Activated T-cell treated with anti-CD3 and anti-CD28 coated beads, Interleukin-2, amount 50 U/mL, for 72 hours (primary cell): ENCODE measurements at regions not wholly inside any gene's neighbourhood (a gene's known extent, or its start where the extent isn't known, plus 50 kb on each side); places are given as distances from the start of the nearest gene placed in this dataset.
"Not testable (repeated sequence)": the region's sequence is repeated elsewhere in the genome, so short reads cannot be mapped to it uniquely, and the experiment has no call there.

Source experiments
- ATAC-seq, 2 donors: fragments of 150-1000 bp; cut with Tn5 transposase; replicated peaks in 1 of 2; 2 replicates each; pipeline ENCODE4 v1.10.0; 2021; ENCODE audit warnings: moderate library complexity in 2 of 2, mild to moderate bottlenecking in 1 of 2
- DNase-seq, 2 donors: peaks; one replicate each; pipeline ENCODE4 v3.0.0; 2021 to 2022; ENCODE audit warnings: mixed read lengths in 1 of 2
- H3K27ac Mint-ChIP-seq: one replicate; pipeline ENCODE4 v1.8.0; 2022; ENCODE audit warnings: mild to moderate bottlenecking, moderate library complexity, mixed read lengths
- H3K27me3 Mint-ChIP-seq: one replicate; pipeline ENCODE4 v1.8.0; 2022; ENCODE audit warnings: low read depth, mixed read lengths
- H3K36me3 Mint-ChIP-seq, 2 donors: one replicate each; pipeline ENCODE4 v1.8.0; 2022; ENCODE audit warnings: mixed read lengths in 2 of 2, mild to moderate bottlenecking in 1 of 2; ENCODE audit not compliant: insufficient read depth in 2 of 2
- H3K4me1 Mint-ChIP-seq: one replicate; pipeline ENCODE4 v1.8.0; 2022; ENCODE audit warnings: low read depth, mixed read lengths
- H3K4me3 Mint-ChIP-seq, 2 donors: one replicate each; pipeline ENCODE4 v1.8.0; 2022; ENCODE audit warnings: mild to moderate bottlenecking in 2 of 2, mixed read lengths in 2 of 2, moderate library complexity in 2 of 2
- H3K9me3 Mint-ChIP-seq, 2 donors: one replicate each; pipeline ENCODE4 v1.8.0; 2022; ENCODE audit warnings: mixed read lengths in 2 of 2

- ATAC-seq, H3K27me3 Mint-ChIP-seq, H3K36me3 Mint-ChIP-seq, H3K4me3 Mint-ChIP-seq, H3K4me1 Mint-ChIP-seq, H3K27ac Mint-ChIP-seq, DNase-seq, H3K9me3 Mint-ChIP-seq: not testable (repeated sequence)
These were observed 391.9 kb upstream of the FRG2C start for GRCh38 chr3:75272237-75272636.

- Mint-ChIP-seq H3K4me1 (no peaks in the 10 kb centered on the region), H3K27me3 (no peaks in the 10 kb centered on the region), H3K9me3 (no peaks in the 10 kb centered on the region), H3K27ac (no peak overlapping the region), H3K4me3 (no peak overlapping the region), H3K36me3 (no peaks in the 10 kb centered on the region)
- ATAC-seq (no peak), DNase-seq (no peak)
These were observed 391.4 kb upstream of the FRG2C start for GRCh38 chr3:75272691-75273090.

- H3K27ac Mint-ChIP-seq, H3K4me3 Mint-ChIP-seq, H3K4me1 Mint-ChIP-seq, DNase-seq, ATAC-seq, H3K36me3 Mint-ChIP-seq, H3K27me3 Mint-ChIP-seq, H3K9me3 Mint-ChIP-seq: not testable (repeated sequence)
These were observed 378.5 kb upstream of the FRG2C start for GRCh38 chr3:75285531-75286148.

GRCh38 chr3:75288972-75289574, 375.1 kb upstream of the FRG2C start:
- H3K27ac Mint-ChIP-seq, H3K27me3 Mint-ChIP-seq, H3K9me3 Mint-ChIP-seq, H3K36me3 Mint-ChIP-seq, H3K4me3 Mint-ChIP-seq, ATAC-seq, H3K4me1 Mint-ChIP-seq, DNase-seq: not testable (repeated sequence)

GRCh38 chr3:75294124-75294523, 370.0 kb upstream of the FRG2C start:
- peak in 1 of 2 donors; percentile 35 for ATAC-seq
- Mint-ChIP-seq H3K27ac (no peak overlapping the region), H3K27me3 (no peaks in the 10 kb centered on the region), H3K4me3 (no peak overlapping the region), H3K9me3 (peaks cover 2 to 3% of the 10 kb centered on the region in 2 donors), H3K4me1 (no peaks in the 10 kb centered on the region), H3K36me3 (no peaks in the 10 kb centered on the region)
- no peak for DNase-seq

GRCh38 chr3:75295013-75295412, 369.1 kb upstream of the FRG2C start:
- DNase-seq, result no peak
- Mint-ChIP-seq H3K36me3 (no peaks in the 10 kb centered on the region), H3K27me3 (no peaks in the 10 kb centered on the region), H3K9me3 (peaks cover 2 to 3% of the 10 kb centered on the region in 2 donors), H3K4me1 (no peaks in the 10 kb centered on the region), H3K4me3 (no peak overlapping the region), H3K27ac (no peak overlapping the region)
- ATAC-seq, result no peak

- H3K27me3 Mint-ChIP-seq, result no peaks in the 10 kb centered on the region
- no peak overlapping the region for H3K4me3 Mint-ChIP-seq
- peaks cover 2 to 3% of the 10 kb centered on the region in 2 donors for H3K9me3 Mint-ChIP-seq
- H3K27ac Mint-ChIP-seq, result no peak overlapping the region
- H3K36me3 Mint-ChIP-seq, result no peaks in the 10 kb centered on the region
- H3K4me1 Mint-ChIP-seq, result no peaks in the 10 kb centered on the region
- DNase-seq (no peak), ATAC-seq (no peak)
These were observed 367.3 kb upstream of the FRG2C start for GRCh38 chr3:75296858-75297257.

GRCh38 chr3:75300606-75301005, 363.5 kb upstream of the FRG2C start:
- Mint-ChIP-seq H3K27me3 (no peaks in the 10 kb centered on the region), H3K4me1 (no peaks in the 10 kb centered on the region), H3K36me3 (no peaks in the 10 kb centered on the region), H3K4me3 (no peak overlapping the region), H3K9me3 (peaks cover 2 to 3% of the 10 kb centered on the region in 2 donors), H3K27ac (no peak overlapping the region)
- no peak for DNase-seq
- no peak for ATAC-seq

GRCh38 chr3:75301050-75301449, 363.1 kb upstream of the FRG2C start:
- H3K4me1 Mint-ChIP-seq, H3K36me3 Mint-ChIP-seq, H3K27me3 Mint-ChIP-seq, H3K9me3 Mint-ChIP-seq, H3K27ac Mint-ChIP-seq, DNase-seq, H3K4me3 Mint-ChIP-seq, ATAC-seq: not testable (repeated sequence)

GRCh38 chr3:75303741-75304140, 360.4 kb upstream of the FRG2C start:
- ATAC-seq (no peak), DNase-seq (no peak)
- Mint-ChIP-seq H3K4me3 (no peak overlapping the region), H3K27ac (no peak overlapping the region), H3K9me3 (peaks cover 0 to under 1% of the 10 kb centered on the region in 2 donors), H3K36me3 (no peaks in the 10 kb centered on the region), H3K4me1 (no peaks in the 10 kb centered on the region), H3K27me3 (no peaks in the 10 kb centered on the region)

GRCh38 chr3:75305901-75306300, 358.2 kb upstream of the FRG2C start:
- no peak for DNase-seq
- Mint-ChIP-seq H3K27me3 (no peaks in the 10 kb centered on the region), H3K9me3 (no peaks in the 10 kb centered on the region), H3K36me3 (no peaks in the 10 kb centered on the region), H3K27ac (no peak overlapping the region), H3K4me1 (no peaks in the 10 kb centered on the region), H3K4me3 (no peak overlapping the region)
- no peak for ATAC-seq

GRCh38 chr3:75311306-75311705, 352.8 kb upstream of the FRG2C start:
- H3K9me3 Mint-ChIP-seq, H3K36me3 Mint-ChIP-seq, H3K27me3 Mint-ChIP-seq, DNase-seq, H3K27ac Mint-ChIP-seq, H3K4me3 Mint-ChIP-seq, ATAC-seq, H3K4me1 Mint-ChIP-seq: not testable (repeated sequence)

- H3K9me3 Mint-ChIP-seq, H3K27me3 Mint-ChIP-seq, ATAC-seq, DNase-seq, H3K4me1 Mint-ChIP-seq, H3K27ac Mint-ChIP-seq, H3K4me3 Mint-ChIP-seq, H3K36me3 Mint-ChIP-seq: not testable (repeated sequence)
These were observed 351.7 kb upstream of the FRG2C start for GRCh38 chr3:75312469-75312868.

- not testable (repeated sequence) for ATAC-seq, H3K36me3 Mint-ChIP-seq, H3K4me1 Mint-ChIP-seq, H3K4me3 Mint-ChIP-seq, H3K27me3 Mint-ChIP-seq, H3K9me3 Mint-ChIP-seq, H3K27ac Mint-ChIP-seq, DNase-seq
These were observed 344.4 kb upstream of the FRG2C start for GRCh38 chr3:75319776-75320175.
